NCI-H2227 treated with DMSO at 0.1 percent for 48 hours (cell line): ENCODE measurements at regions not wholly inside any gene's neighbourhood (a gene's known extent, or its start where the extent isn't known, plus 50 kb on each side); places are given as distances from the start of the nearest gene placed in this dataset.

Experiments used
- DNase-seq: peaks from one replicate; lab custom pipeline; 2025; lab: John Stamatoyannopoulos, UW

GRCh38 chr2:145021962-145022665 lies 502.2 kb upstream of the ZEB2 start:
- no peak for DNase-seq

DNA sequence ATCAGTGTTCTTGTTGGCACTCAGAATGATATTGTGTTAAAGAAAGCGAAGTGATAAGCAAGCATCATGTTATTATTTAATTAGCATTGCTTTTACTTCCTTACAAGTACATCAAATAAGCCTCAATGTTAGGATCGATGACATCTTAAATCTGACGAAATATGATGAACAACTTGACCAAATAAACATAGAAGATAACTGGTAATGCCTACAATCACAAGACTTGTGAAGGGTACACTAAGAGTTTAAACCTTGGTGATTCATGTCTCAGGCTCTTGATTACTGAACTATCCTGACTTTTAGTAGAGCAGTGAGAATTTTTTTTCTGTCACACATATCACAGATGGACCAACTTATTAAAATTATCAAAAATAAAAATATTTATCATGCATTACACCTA lies 500.8 kb upstream of the ZEB2 start:
- DNase-seq = no peak

DNA sequence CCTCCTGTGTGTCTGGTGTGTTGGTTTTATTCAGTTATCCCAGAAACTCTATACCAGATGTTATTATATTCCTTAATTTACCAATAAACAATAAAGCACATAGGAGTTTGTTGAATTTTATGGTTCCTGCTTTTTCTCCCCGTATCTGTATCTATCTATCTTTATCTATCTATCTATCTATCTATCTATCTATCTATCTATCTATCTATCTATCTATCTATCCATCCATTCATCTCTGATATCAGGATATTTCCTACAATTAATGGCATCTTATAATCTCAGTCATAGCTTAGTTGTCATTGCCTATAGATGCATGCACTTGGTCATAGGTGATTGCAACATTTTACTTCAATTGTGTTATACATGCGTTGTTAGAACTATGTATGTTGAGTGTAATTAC lies 500.2 kb upstream of the ZEB2 start:
- no peak for DNase-seq

DNA sequence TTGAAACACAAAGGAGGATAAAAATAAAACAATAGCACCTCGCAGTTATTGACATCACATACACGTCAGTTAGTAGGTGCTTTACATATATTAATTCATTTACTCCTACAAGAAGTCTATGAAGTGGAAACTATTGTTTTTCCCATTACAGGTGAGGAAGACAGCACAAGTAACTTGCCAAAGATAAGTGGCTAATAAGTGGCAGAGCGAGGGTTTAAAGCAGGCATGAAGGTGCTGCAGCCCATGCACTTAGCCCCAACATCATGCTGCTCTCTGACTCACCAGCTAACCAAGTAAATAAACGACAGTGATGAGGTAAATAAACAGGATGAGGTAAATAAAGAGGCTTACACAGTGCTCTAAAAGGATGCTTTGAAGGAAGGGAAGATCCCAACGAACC lies 498.6 kb upstream of the ZEB2 start:
- no peak for DNase-seq

DNA sequence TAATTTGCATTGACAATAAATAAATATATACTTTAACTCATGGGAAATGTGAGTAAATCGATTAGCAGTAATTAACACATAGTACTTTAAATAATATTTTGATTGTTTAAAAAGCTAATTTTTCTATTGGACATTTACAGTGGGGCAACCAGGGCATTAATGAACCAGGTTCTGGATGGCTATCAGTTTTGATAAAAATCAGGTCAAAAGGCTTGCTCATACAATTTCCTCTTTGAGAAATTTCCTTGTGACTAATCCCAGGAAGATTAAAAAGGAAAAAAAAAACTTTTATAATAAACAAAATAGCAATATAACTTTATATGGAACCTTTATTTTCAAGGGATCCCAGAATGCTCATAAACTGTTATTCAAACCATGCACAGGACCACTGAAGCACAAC lies 497.2 kb upstream of the ZEB2 start:
- DNase-seq = no peak

DNA sequence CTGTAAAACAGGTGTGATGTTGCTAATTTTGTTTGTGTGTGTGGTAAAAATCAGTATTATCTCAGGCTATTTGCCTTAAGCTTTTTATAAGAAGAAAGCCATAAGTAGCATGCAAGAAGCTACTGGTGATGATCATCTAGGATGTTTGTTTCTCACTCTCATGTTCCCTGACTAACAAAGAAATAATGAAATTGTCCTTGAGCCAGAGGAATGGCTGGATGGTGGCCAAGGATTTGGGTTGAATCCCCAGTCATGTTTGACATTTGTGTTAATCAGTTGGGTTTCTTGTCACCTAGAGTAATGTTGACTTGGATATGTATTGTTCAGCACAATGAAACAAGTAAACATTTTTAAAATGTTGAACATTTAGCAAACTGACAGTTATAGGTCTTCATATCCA lies 496.8 kb upstream of the ZEB2 start:
- DNase-seq = no peak

GRCh38 chr2:145015561-145015960 lies 495.6 kb upstream of the ZEB2 start:
- no peak for DNase-seq

GRCh38 chr2:145012806-145013205 lies 492.9 kb upstream of the ZEB2 start:
- no peak for DNase-seq

- DNase-seq = no peak
Observed at GRCh38 chr2:145012214-145012670, 492.3 kb upstream of the ZEB2 start.

- no peak for DNase-seq
Observed at GRCh38 chr2:145010635-145011034, 490.7 kb upstream of the ZEB2 start.

DNA sequence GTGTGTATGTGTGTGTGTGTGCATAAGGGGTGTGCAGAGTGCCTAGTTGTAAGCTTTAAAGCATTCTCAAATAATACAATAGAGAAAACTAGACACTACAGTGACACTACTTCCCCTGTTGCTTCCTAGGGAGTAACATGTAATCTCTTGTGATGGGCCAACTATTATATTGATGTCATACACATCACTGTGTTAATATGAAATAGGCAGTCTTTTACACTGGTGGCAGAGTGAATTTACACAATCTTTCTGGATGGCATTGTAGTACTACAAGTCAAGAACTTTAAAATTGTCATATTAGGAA lies 488.0 kb upstream of the ZEB2 start:
- DNase-seq = no peak

DNA sequence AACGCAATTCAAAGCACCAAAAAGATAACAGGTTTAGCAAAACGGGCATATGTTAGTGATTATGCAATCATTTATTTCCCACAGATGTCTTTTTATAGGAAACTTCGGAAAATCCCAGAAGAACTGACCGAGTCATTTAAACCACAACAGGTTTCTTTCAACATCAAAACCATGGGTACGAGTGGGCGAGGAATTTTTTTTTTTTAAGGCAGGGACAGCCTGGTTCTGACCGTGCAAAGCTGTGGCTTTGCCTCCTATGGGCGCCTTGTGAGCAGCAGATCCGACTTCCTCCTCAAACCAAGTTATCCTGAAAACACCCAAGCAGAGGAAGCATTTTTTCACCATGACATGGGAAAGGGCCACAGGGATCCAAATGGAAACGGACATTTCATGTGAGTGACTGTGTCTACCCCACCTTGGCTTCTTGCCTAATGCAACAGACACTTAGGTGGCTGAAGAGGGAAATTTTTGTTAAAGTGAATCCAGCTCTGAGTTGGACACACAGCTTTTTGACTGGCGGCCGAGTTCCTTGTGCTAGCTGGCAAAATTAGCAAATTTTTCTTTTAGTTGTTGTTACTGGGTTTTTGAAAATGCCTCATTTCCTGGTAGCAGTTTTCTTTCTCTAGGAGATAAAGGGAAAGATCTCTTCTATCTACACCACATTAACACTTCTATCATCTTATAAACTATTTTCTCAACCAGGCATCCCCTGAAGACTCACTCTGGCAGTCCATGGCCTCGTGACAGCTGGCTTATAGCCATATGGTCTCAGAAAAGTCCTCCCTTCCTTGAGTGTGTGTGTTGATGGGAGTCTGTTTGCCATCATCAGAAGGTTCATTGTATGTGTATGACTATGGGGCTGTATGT lies 487.4 kb upstream of the ZEB2 start:
- no peak for DNase-seq

DNA sequence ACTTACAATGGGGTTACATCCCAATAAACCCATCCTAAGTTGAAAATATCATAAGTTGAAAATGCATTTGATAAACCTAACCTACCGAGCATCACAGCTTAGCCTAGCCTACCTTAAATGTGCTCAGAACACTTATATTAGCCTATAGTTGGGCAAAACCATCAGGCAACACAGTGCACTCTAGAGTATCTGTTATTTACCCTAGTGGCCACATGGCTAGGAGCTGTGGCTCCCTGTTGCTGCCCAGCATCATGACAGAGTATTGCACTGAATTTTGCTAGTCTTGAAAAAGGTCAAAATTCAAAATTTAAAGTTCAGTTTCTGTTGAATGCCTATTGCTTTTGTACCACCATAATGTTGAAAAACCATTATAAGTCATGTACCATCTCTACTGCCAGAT lies 482.7 kb upstream of the ZEB2 start:
- no peak for DNase-seq

GRCh38 chr2:145000376-145000775 lies 480.5 kb upstream of the ZEB2 start:
- no peak for DNase-seq

DNA sequence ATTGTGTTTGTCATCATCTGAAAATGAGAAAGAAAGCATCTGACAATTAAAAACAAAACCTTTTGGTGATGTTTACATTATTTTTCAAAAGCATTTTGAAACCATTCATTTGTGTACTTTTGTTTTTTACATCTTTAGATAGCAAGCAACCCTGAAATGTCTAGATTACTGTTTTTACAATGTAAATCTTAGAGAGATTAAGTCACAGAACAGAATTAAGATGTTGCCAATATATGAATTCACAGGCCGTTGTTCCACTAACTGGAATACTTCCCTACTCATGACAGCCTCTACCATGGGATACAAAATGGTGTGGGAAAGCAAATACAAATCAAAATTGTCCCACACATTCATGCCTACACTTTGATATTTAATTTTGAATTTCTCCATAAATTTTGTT lies 480.0 kb upstream of the ZEB2 start:
- DNase-seq = no peak

DNA sequence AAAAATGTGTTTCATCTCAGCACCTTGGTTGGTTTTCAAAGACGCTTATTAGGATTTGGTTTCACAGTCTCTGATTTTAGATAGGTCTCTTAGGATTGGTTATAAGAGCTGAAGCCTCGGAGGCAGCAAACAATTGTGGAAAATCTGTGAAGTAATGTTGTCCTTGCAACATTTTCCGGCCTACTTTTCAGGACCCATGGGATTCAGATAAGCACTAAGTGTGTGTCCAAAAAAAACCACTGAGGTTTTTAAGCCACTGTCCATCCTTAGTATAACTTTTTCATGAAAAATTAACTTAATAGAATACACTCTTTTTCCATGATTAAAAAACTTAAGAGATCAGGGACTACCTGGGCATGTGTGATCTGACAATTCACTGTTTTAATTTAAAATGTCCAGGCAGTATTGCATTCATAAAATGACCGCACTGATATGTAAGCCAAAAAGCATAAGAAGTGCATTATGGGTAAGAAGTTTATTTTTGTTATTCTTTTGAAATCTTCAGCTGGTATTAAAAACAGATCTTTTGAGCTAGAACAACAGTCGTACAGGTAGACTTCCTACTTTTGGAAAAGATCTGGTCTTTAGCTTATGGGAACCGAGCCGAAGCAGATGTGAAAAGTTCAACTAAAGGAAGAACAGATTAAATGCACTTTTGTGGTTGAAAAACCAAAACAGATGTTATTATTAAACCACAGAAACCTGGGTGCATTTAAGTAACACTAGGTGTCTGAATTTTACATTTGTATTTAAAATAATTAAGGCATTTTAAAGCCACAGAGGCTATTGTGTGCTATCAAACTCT lies 479.4 kb upstream of the ZEB2 start:
- no peak for DNase-seq

GRCh38 chr2:144998435-144998834 lies 478.5 kb upstream of the ZEB2 start:
- no peak for DNase-seq

- DNase-seq = no peak
Observed at GRCh38 chr2:144996225-144996795, 476.4 kb upstream of the ZEB2 start.

GRCh38 chr2:144995482-144995881 lies 475.6 kb upstream of the ZEB2 start:
- DNase-seq = no peak

DNA sequence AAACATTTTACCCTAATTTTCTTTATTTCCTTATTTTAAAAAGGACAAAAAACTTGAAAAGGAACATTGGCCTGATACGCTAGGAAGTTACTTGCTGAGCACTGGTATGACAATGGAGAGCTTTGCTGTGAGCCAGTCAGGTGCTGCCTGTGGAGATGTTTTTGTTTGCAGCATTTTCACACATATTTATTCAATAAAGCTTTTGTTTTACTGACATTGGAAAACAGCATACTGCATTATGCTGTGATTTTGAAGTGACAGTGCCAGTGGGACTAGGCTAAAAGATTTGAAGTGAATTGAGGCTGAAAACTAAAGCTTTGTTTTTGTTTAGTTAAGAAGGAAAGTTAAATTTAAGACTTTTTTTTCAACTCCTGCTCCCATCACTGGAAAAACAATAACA lies 470.7 kb upstream of the ZEB2 start:
- DNase-seq = no peak

DNA sequence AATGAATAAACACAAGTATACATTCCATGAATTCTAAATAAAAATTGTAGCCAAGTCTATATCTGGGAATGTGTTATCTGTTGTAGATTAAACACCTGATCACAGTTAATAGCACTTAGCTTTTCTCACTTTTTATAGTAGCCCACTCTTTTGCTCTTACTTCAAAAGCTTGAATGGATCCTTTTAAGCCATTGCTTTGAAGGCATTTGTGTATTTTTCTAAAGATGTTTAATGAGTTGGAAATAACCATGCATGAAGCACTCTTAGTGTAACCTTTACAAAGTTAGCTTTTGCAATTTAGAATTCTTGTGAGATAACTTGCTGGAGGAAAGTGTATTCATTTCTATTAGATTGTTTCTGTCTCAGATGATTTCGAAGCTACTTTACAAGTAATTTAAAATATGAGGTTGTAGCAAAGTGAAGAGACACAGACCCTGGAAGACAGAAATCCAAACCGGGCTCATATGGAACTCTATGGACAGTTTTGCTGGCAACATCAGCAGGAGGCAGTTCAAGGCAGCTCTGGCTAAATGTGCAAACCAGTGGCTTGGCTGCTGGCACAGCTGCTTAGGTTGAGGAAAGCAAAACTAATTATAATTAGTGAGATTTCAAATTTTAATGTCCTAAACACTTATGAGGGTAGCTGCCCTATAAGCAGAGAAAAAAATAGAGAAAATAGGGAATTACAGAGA lies 469.8 kb upstream of the ZEB2 start:
- no peak for DNase-seq

DNA sequence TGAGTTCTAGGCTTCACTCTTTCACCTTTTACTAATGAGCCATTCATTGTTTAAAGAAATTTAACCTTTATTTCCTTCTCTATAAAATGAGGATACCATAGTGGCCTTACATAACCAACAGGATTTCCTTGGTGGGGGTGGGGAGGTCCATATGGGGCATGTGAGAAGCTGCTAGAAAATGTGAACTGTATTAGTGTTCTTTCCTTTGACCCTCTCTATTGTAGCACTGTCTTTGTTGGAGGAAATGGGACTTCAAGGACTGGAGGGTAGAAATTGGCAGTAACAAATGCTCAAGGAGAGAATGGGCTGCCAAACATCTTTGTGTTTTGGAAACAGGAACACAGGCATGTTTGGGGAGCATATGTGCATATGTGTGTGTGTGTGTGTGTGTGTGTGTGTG lies 468.7 kb upstream of the ZEB2 start:
- DNase-seq = no peak
